ENCODE measurements at regions not wholly inside any gene's neighbourhood (a gene's known extent, or its start where the extent isn't known, plus 50 kb on each side); places are given as distances from the start of the nearest gene placed in this dataset.

GRCh38 chr11:37557990-37558389, 960.0 kb upstream of the RAG2 start:
- Histone ChIP-seq H4K20me1 (ENCODE audit: control insufficient read depth, insufficient read depth) (no peaks in the 10 kb centered on the region), H3K27ac (ENCODE audit: control insufficient read depth, insufficient read depth) (no peak overlapping the region), H3K4me1 (ENCODE audit: control insufficient read depth, insufficient read depth, low read length) (no peaks in the 10 kb centered on the region), H3K9me3 (replicated peaks; ENCODE audit: control insufficient read depth, insufficient read depth, low read length) (no peaks in the 10 kb centered on the region), H3K79me2 (ENCODE audit: control insufficient read depth, insufficient read depth, low read length) (no peaks in the 10 kb centered on the region), H3K36me3 (ENCODE audit: control insufficient read depth in 2 of 2, insufficient read depth in 2 of 2, low read length in 1 of 2) (no peaks in the 10 kb centered on the region), H3K4me2 (ENCODE audit: control insufficient read depth, insufficient read depth) (no peak overlapping the region), H3K27me3 (replicated peaks in 1 of 2; ENCODE audit: control insufficient read depth in 2 of 2, insufficient read depth in 2 of 2, low read length in 1 of 2) (no peaks in the 10 kb centered on the region), H2AFZ (ENCODE audit: control insufficient read depth, low read depth, low read length) (no peak overlapping the region), H3K4me3 (no peak overlapping the region), H3K9ac (ENCODE audit: control insufficient read depth, insufficient read depth, low read length) (no peak overlapping the region)
- FAIRE-seq (no peak), DNase-seq (ENCODE audit: low read depth, low spot score) (no peak), ATAC-seq (no peak)
- ChIA-PET POLR2A (no interaction called here), CTCF (interaction anchor here (1.5 kb wide), 1 partner anchor 14 kb away, joined by 3 read pairs; no protein-coding TSS in a partner anchor), SMC1A (ENCODE audit: uncharacterized antibody, unreplicated experiment) (no interaction called here), RAD21 (ENCODE audit: unreplicated experiment) (interaction anchor here (1.2 kb wide), 1 partner anchor 144 kb away, joined by 3 read pairs; no protein-coding TSS in a partner anchor)
- in situ Hi-C loops (cut with MboI) (no loop called here), intact Hi-C loops (cut with micrococcal nuclease; ENCODE audit: unreplicated experiment) (no loop called here)
- no TSS peak for BruUV-seq (replicated peaks)
- TF ChIP-seq USF1 (IDR thresholded peaks at IDR 0.05; ENCODE audit: borderline replicate concordance, extremely low read length, insufficient read depth, low read depth, low read length), result no peak
- TF ChIP-seq NFYA (IDR thresholded peaks at IDR 0.05; ENCODE audit: borderline replicate concordance, low read depth, low read length), result no peak
- no peak for TF ChIP-seq SPI1 (IDR thresholded peaks at IDR 0.05; ENCODE audit: borderline replicate concordance, insufficient read depth, low read depth, low read length)
- no peak for TF ChIP-seq YBX1 (IDR thresholded peaks at IDR 0.05)
- TF ChIP-seq ZZZ3 (IDR thresholded peaks at IDR 0.05; ENCODE audit: control insufficient read depth, insufficient read length, low read depth), result no peak
- no peak for TF ChIP-seq SP1 (IDR thresholded peaks at IDR 0.05; ENCODE audit: low read depth, low read length)
- TF ChIP-seq GATAD2B (conservative IDR thresholded peaks at IDR 0.05; ENCODE audit: low read depth), result no peak
- TF ChIP-seq HDAC6 (IDR thresholded peaks at IDR 0.05; ENCODE audit: unreplicated experiment), result no peak
- TF ChIP-seq RFX5 (IDR thresholded peaks at IDR 0.05; ENCODE audit: low read depth, low read length), result no peak
- no peak for TF ChIP-seq BRCA1 (IDR thresholded peaks at IDR 0.05; ENCODE audit: low read depth, low read length)
- no peak for TF ChIP-seq NFXL1 (IDR thresholded peaks at IDR 0.05; ENCODE audit: borderline replicate concordance)
- TF ChIP-seq IKZF2 (IDR thresholded peaks at IDR 0.05), result no peak
- no peak for TF ChIP-seq JUNB (IDR thresholded peaks at IDR 0.05)
- WGBS (ENCODE audit: insufficient coverage, insufficient replicate concordance, low lambda C conversion rate, missing lambda C conversion rate), result 0% methylated on average over 1 of the region's 1 CpG

Measured in GM12878 (cell line).